Erythroblast (primary cell): ENCODE measurements at regions not wholly inside any gene's neighbourhood (a gene's known extent, or its start where the extent isn't known, plus 50 kb on each side); places are given as distances from the start of the nearest gene placed in this dataset.

Experiments used
- GATA1 ChIP-seq: IDR thresholded peaks from 2 replicates; pipeline ENCODE4 v1.6.1; 2011; ENCODE audit warnings: low read depth, mild to moderate bottlenecking, control low read depth, low read length, moderate library complexity
- POLR2A ChIP-seq: IDR thresholded peaks from 2 replicates; pipeline ENCODE4 v1.6.1; 2011; ENCODE audit warnings: mild to moderate bottlenecking, low read length

GRCh38 chr2:223338016-223338415 is 264.1 kb downstream of the SCG2 start:
- no peak for TF ChIP-seq POLR2A
- TF ChIP-seq GATA1, result no peak
